ENCODE measurements at regions not wholly inside any gene's neighbourhood (a gene's known extent, or its start where the extent isn't known, plus 50 kb on each side); places are given as distances from the start of the nearest gene placed in this dataset.
"Not testable (repeated sequence)": the region's sequence is repeated elsewhere in the genome, so short reads cannot be mapped to it uniquely, and the experiment has no call there.

- H3K9me3 ChIP-seq (ENCODE audit: control insufficient read depth, low read length): not testable (repeated sequence)
Observed at GRCh38 chr11:67779189-67779875, 104.9 kb upstream of the ALDH3B2 start.

GRCh38 chr11:67776852-67777520 is 102.6 kb upstream of the ALDH3B2 start:
- Histone ChIP-seq H3K27ac (ENCODE audit: insufficient read depth, low read length, poor library complexity, severe bottlenecking) (no peak overlapping the region), H3K36me3 (ENCODE audit: control insufficient read depth, insufficient read depth, low read length) (no peaks in the 10 kb centered on the region), H3K27me3 (replicated peaks; ENCODE audit: control insufficient read depth, insufficient read depth, low read length, poor library complexity, severe bottlenecking) (no peaks in the 10 kb centered on the region), H3K4me1 (ENCODE audit: control insufficient read depth, insufficient read depth, low read length, poor library complexity, severe bottlenecking) (no peaks in the 10 kb centered on the region), H3K4me3 (ENCODE audit: insufficient read depth, low read depth, low read length, poor library complexity, severe bottlenecking) (no peak overlapping the region), H3K9me3 (ENCODE audit: control insufficient read depth, low read length) (no peaks in the 10 kb centered on the region)
- DNase-seq: no peak

More at GRCh38 chr11:67779189-67779875, 104.9 kb upstream of the ALDH3B2 start:
- DNase-seq; H3K27me3 ChIP-seq (replicated peaks; ENCODE audit: control insufficient read depth, insufficient read depth, low read length, poor library complexity, severe bottlenecking); H3K4me3 ChIP-seq (ENCODE audit: insufficient read depth, low read depth, low read length, poor library complexity, severe bottlenecking); H3K27ac ChIP-seq (ENCODE audit: insufficient read depth, low read length, poor library complexity, severe bottlenecking); H3K4me1 ChIP-seq (ENCODE audit: control insufficient read depth, insufficient read depth, low read length, poor library complexity, severe bottlenecking); H3K36me3 ChIP-seq (ENCODE audit: control insufficient read depth, insufficient read depth, low read length): not testable (repeated sequence)

GRCh38 chr11:67774175-67774574 is 99.8 kb upstream of the ALDH3B2 start:
- not testable (repeated sequence) for H3K27ac ChIP-seq (ENCODE audit: insufficient read depth, low read length, poor library complexity, severe bottlenecking); H3K36me3 ChIP-seq (ENCODE audit: control insufficient read depth, insufficient read depth, low read length); H3K4me1 ChIP-seq (ENCODE audit: control insufficient read depth, insufficient read depth, low read length, poor library complexity, severe bottlenecking); H3K27me3 ChIP-seq (replicated peaks; ENCODE audit: control insufficient read depth, insufficient read depth, low read length, poor library complexity, severe bottlenecking); H3K4me3 ChIP-seq (ENCODE audit: insufficient read depth, low read depth, low read length, poor library complexity, severe bottlenecking); H3K9me3 ChIP-seq (ENCODE audit: control insufficient read depth, low read length); DNase-seq

GRCh38 chr11:67768001-67768730 is 93.7 kb upstream of the ALDH3B2 start:
- not testable (repeated sequence) for H3K4me1 ChIP-seq (ENCODE audit: control insufficient read depth, insufficient read depth, low read length, poor library complexity, severe bottlenecking); H3K27ac ChIP-seq (ENCODE audit: insufficient read depth, low read length, poor library complexity, severe bottlenecking); H3K9me3 ChIP-seq (ENCODE audit: control insufficient read depth, low read length); H3K27me3 ChIP-seq (replicated peaks; ENCODE audit: control insufficient read depth, insufficient read depth, low read length, poor library complexity, severe bottlenecking); H3K4me3 ChIP-seq (ENCODE audit: insufficient read depth, low read depth, low read length, poor library complexity, severe bottlenecking); H3K36me3 ChIP-seq (ENCODE audit: control insufficient read depth, insufficient read depth, low read length); DNase-seq

- not testable (repeated sequence) for H3K27ac ChIP-seq (ENCODE audit: insufficient read depth, low read length, poor library complexity, severe bottlenecking); H3K4me3 ChIP-seq (ENCODE audit: insufficient read depth, low read depth, low read length, poor library complexity, severe bottlenecking); H3K4me1 ChIP-seq (ENCODE audit: control insufficient read depth, insufficient read depth, low read length, poor library complexity, severe bottlenecking); H3K9me3 ChIP-seq (ENCODE audit: control insufficient read depth, low read length); H3K27me3 ChIP-seq (replicated peaks; ENCODE audit: control insufficient read depth, insufficient read depth, low read length, poor library complexity, severe bottlenecking); H3K36me3 ChIP-seq (ENCODE audit: control insufficient read depth, insufficient read depth, low read length); DNase-seq
Observed at GRCh38 chr11:67761211-67761610, 86.8 kb upstream of the ALDH3B2 start.

GRCh38 chr11:67759321-67759720 is 84.9 kb upstream of the ALDH3B2 start:
- not testable (repeated sequence) for H3K36me3 ChIP-seq (ENCODE audit: control insufficient read depth, insufficient read depth, low read length); H3K27me3 ChIP-seq (replicated peaks; ENCODE audit: control insufficient read depth, insufficient read depth, low read length, poor library complexity, severe bottlenecking); H3K9me3 ChIP-seq (ENCODE audit: control insufficient read depth, low read length); H3K4me1 ChIP-seq (ENCODE audit: control insufficient read depth, insufficient read depth, low read length, poor library complexity, severe bottlenecking); H3K27ac ChIP-seq (ENCODE audit: insufficient read depth, low read length, poor library complexity, severe bottlenecking); DNase-seq; H3K4me3 ChIP-seq (ENCODE audit: insufficient read depth, low read depth, low read length, poor library complexity, severe bottlenecking)

GRCh38 chr11:67758467-67758866 is 84.0 kb upstream of the ALDH3B2 start:
- H3K27ac ChIP-seq (ENCODE audit: insufficient read depth, low read length, poor library complexity, severe bottlenecking); DNase-seq; H3K27me3 ChIP-seq (replicated peaks; ENCODE audit: control insufficient read depth, insufficient read depth, low read length, poor library complexity, severe bottlenecking); H3K4me1 ChIP-seq (ENCODE audit: control insufficient read depth, insufficient read depth, low read length, poor library complexity, severe bottlenecking); H3K9me3 ChIP-seq (ENCODE audit: control insufficient read depth, low read length); H3K4me3 ChIP-seq (ENCODE audit: insufficient read depth, low read depth, low read length, poor library complexity, severe bottlenecking); H3K36me3 ChIP-seq (ENCODE audit: control insufficient read depth, insufficient read depth, low read length): not testable (repeated sequence)

- DNase-seq; H3K27me3 ChIP-seq (replicated peaks; ENCODE audit: control insufficient read depth, insufficient read depth, low read length, poor library complexity, severe bottlenecking); H3K4me1 ChIP-seq (ENCODE audit: control insufficient read depth, insufficient read depth, low read length, poor library complexity, severe bottlenecking); H3K9me3 ChIP-seq (ENCODE audit: control insufficient read depth, low read length); H3K36me3 ChIP-seq (ENCODE audit: control insufficient read depth, insufficient read depth, low read length); H3K4me3 ChIP-seq (ENCODE audit: insufficient read depth, low read depth, low read length, poor library complexity, severe bottlenecking); H3K27ac ChIP-seq (ENCODE audit: insufficient read depth, low read length, poor library complexity, severe bottlenecking): not testable (repeated sequence)
Observed at GRCh38 chr11:67758009-67758408, 83.6 kb upstream of the ALDH3B2 start.

- H3K27ac ChIP-seq (ENCODE audit: insufficient read depth, low read length, poor library complexity, severe bottlenecking); H3K9me3 ChIP-seq (ENCODE audit: control insufficient read depth, low read length); DNase-seq; H3K27me3 ChIP-seq (replicated peaks; ENCODE audit: control insufficient read depth, insufficient read depth, low read length, poor library complexity, severe bottlenecking); H3K4me1 ChIP-seq (ENCODE audit: control insufficient read depth, insufficient read depth, low read length, poor library complexity, severe bottlenecking); H3K36me3 ChIP-seq (ENCODE audit: control insufficient read depth, insufficient read depth, low read length); H3K4me3 ChIP-seq (ENCODE audit: insufficient read depth, low read depth, low read length, poor library complexity, severe bottlenecking): not testable (repeated sequence)
Observed at GRCh38 chr11:67753820-67754219, 79.4 kb upstream of the ALDH3B2 start.

- Histone ChIP-seq H3K4me3 (ENCODE audit: insufficient read depth, low read depth, low read length, poor library complexity, severe bottlenecking) (no peak overlapping the region), H3K27ac (ENCODE audit: insufficient read depth, low read length, poor library complexity, severe bottlenecking) (no peak overlapping the region), H3K36me3 (ENCODE audit: control insufficient read depth, insufficient read depth, low read length) (no peaks in the 10 kb centered on the region), H3K4me1 (ENCODE audit: control insufficient read depth, insufficient read depth, low read length, poor library complexity, severe bottlenecking) (no peaks in the 10 kb centered on the region), H3K27me3 (replicated peaks; ENCODE audit: control insufficient read depth, insufficient read depth, low read length, poor library complexity, severe bottlenecking) (no peaks in the 10 kb centered on the region), H3K9me3 (ENCODE audit: control insufficient read depth, low read length) (no peaks in the 10 kb centered on the region)
- DNase-seq: no peak
Observed at GRCh38 chr11:67745181-67745726, 70.8 kb upstream of the ALDH3B2 start.

All from effector memory CD4-positive, alpha-beta T cell (primary cell).